ENCODE measurements at regions not wholly inside any gene's neighbourhood (a gene's known extent, or its start where the extent isn't known, plus 50 kb on each side); places are given as distances from the start of the nearest gene placed in this dataset.

GRCh38 chr13:64936879-64937278 is 2293.3 kb downstream of the PCDH9 start:
- H3K4me1 ChIP-seq: no peaks in the 10 kb centered on the region
- ATAC-seq: no peak
- WGBS, 2 donors: 53 to 84% methylated on average over 2 of the region's 2 CpGs

GRCh38 chr13:64935441-64935840 is 2294.7 kb downstream of the PCDH9 start:
- Histone ChIP-seq H3K36me3 (no peaks in the 10 kb centered on the region), H3K4me1 (no peaks in the 10 kb centered on the region), H3K27ac (no peak overlapping the region), H3K9me3 (no peaks in the 10 kb centered on the region), H3K4me3 (no peak overlapping the region), H3K27me3 (no peaks in the 10 kb centered on the region)
- no peak for TF ChIP-seq CTCF (IDR thresholded peaks at IDR 0.05)
- DNase-seq (no peak), FAIRE-seq (no peak), ATAC-seq (no peak)
- intact Hi-C loops (cut with DNase I): no loop called here

More at GRCh38 chr13:64936879-64937278, 2293.3 kb downstream of the PCDH9 start:
- FAIRE-seq (no peak), DNase-seq (no peak)
- Histone ChIP-seq H3K27ac (no peak overlapping the region), H3K27me3 (no peaks in the 10 kb centered on the region), H3K4me3 (no peak overlapping the region), H3K36me3 (no peaks in the 10 kb centered on the region), H3K9me3 (no peaks in the 10 kb centered on the region)
- no peak for TF ChIP-seq CTCF (IDR thresholded peaks at IDR 0.05)
- intact Hi-C loops (cut with DNase I): no loop called here

- WGBS, 2 donors: 42 to 44% methylated on average over 5 of the region's 5 CpGs
- Histone ChIP-seq H3K27me3 (no peaks in the 10 kb centered on the region), H3K4me3 (no peak overlapping the region), H3K27ac (no peak overlapping the region), H3K9me3 (no peaks in the 10 kb centered on the region), H3K4me1 (no peaks in the 10 kb centered on the region), H3K36me3 (no peaks in the 10 kb centered on the region)
- no peak for FAIRE-seq
- intact Hi-C loops (cut with DNase I): no loop called here
- no peak for DNase-seq
- ATAC-seq: no peak
- no peak for TF ChIP-seq CTCF (IDR thresholded peaks at IDR 0.05)
These were observed 2295.4 kb downstream of the PCDH9 start for GRCh38 chr13:64934569-64935362.

GRCh38 chr13:64930636-64931035 is 2299.5 kb downstream of the PCDH9 start:
- intact Hi-C loops (cut with DNase I): no loop called here
- H3K9me3 ChIP-seq: no peaks in the 10 kb centered on the region
- H3K27me3 ChIP-seq: no peaks in the 10 kb centered on the region
- FAIRE-seq: no peak
- no peaks in the 10 kb centered on the region for H3K4me1 ChIP-seq
- no peak overlapping the region for H3K27ac ChIP-seq
- no peak for ATAC-seq
- DNase-seq: no peak
- no peak for TF ChIP-seq CTCF (IDR thresholded peaks at IDR 0.05)
- no peaks in the 10 kb centered on the region for H3K36me3 ChIP-seq
- H3K4me3 ChIP-seq: no peak overlapping the region

- H3K27me3 ChIP-seq: no peaks in the 10 kb centered on the region
- DNase-seq (no peak), FAIRE-seq (no peak), ATAC-seq (no peak)
- H3K4me1 ChIP-seq: no peaks in the 10 kb centered on the region
- intact Hi-C loops (cut with DNase I): no loop called here
- no peaks in the 10 kb centered on the region for H3K36me3 ChIP-seq
- WGBS, 2 donors: 53 to 62% methylated on average over 3 of the region's 3 CpGs
- TF ChIP-seq CTCF (IDR thresholded peaks at IDR 0.05): no peak
- no peaks in the 10 kb centered on the region for H3K9me3 ChIP-seq
- H3K27ac ChIP-seq: no peak overlapping the region
- H3K4me3 ChIP-seq: no peak overlapping the region
These were observed 2301.2 kb downstream of the PCDH9 start for GRCh38 chr13:64928696-64929499.

Data from pancreas (tissue), 10 donors.